Thyroid gland (tissue), 4 donors: ENCODE measurements at regions not wholly inside any gene's neighbourhood (a gene's known extent, or its start where the extent isn't known, plus 50 kb on each side); places are given as distances from the start of the nearest gene placed in this dataset.

Source experiments
- DNase-seq, 2 donors: peaks; one replicate each; pipeline ENCODE4 v3.0.0-alpha.2; 2019
- H3K27ac ChIP-seq, 3 donors: fragments of 200-600 bp; sonication (generic); 1 replicate in 2 of 3; 2 replicates in 1 of 3; pipeline ENCODE4 v1.5.1; 2016 to 2019; ENCODE audit warnings: mild to moderate bottlenecking in 1 of 3, moderate library complexity in 1 of 3
- H3K27me3 ChIP-seq: fragments of 200-600 bp; sonication (generic); one replicate; pipeline ENCODE4 v1.5.1; 2019
- H3K36me3 ChIP-seq, 2 donors: fragments of 200-600 bp; sonication (generic); one replicate each; pipeline ENCODE4 v1.5.1; 2016 to 2019
- H3K4me1 ChIP-seq, 2 donors: fragments of 200-600 bp; sonication (generic); one replicate each; pipeline ENCODE4 v1.5.1; 2017 to 2019
- H3K4me3 ChIP-seq, 3 donors: fragments of 200-600 bp; sonication (generic); replicated peaks in 1 of 3; 1 replicate in 2 of 3; 2 replicates in 1 of 3; pipeline ENCODE4 v1.5.1; 2016; ENCODE audit warnings: mild to moderate bottlenecking in 1 of 3
- H3K9me3 ChIP-seq: fragments of 200-600 bp; sonication (generic); one replicate; pipeline ENCODE4 v1.5.1; 2017
- POLR2A ChIP-seq, 2 donors: fragments of 450-650 bp; IDR thresholded peaks; one replicate each; pipeline ENCODE4 v1.6.1; 2017; ENCODE audit warnings: antibody characterized with exemption in 2 of 2, mild to moderate bottlenecking in 2 of 2, moderate library complexity in 1 of 2
- WGBS, 2 donors: methylation state at CpG; one replicate each; pipeline ENCODE4 v1.1.5; 2017; 5-methylcytosine and 5-hydroxymethylcytosine counted together
- intact Hi-C: fragments of 100-400 bp; cut with DNase I; formaldehyde crosslinking; loops from one replicate; pipeline ENCODE4 v1.15.1; 2023
- TF ChIP-seq, protein P1 (sequence below), 6 experiments: fragments of 200-600 bp in 3 of 6; fragments of 450-650 bp in 3 of 6; sonication (generic) in 3 of 6; IDR thresholded peaks; one replicate each; pipeline ENCODE4 v1.5.1; 2016 to 2019; ENCODE audit warnings: antibody characterized with exemption in 6 of 6, mild to moderate bottlenecking in 2 of 6, inconsistent platforms in 1 of 6, moderate library complexity in 1 of 6

DNA sequence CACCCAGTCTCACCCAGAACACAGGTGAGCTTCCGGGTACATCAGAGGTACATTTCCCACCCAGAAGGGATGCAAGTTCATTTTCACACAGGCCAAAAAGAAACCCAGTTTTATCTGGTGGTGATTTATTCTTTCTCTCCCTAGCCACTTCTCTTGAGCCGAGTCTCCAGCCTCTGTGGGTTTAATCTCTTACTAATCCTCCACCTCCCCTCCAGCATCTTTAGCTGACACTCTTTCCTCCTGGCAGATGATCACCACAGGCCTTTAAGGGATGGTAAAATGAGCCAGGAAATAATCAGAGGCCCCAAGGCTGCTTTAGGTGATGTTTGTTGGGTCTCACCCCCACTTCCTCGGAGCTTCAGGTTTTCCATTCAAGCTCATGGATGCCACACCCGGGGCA is 145.7 kb upstream of the DLX2 start:
- H3K27ac ChIP-seq: no peak overlapping the region
- no peaks in the 10 kb centered on the region for H3K9me3 ChIP-seq
- H3K27me3 ChIP-seq: no peaks in the 10 kb centered on the region
- H3K4me3 ChIP-seq: no peak overlapping the region
- 87 to 97% methylated on average over 3 to 4 of the region's 4 CpGs for WGBS, 2 donors
- no peaks in the 10 kb centered on the region for H3K36me3 ChIP-seq
- no peaks in the 10 kb centered on the region for H3K4me1 ChIP-seq
- intact Hi-C loops: no loop called here
- DNase-seq: no peak
- no peak for TF ChIP-seq POLR2A (IDR thresholded peaks at IDR 0.05)
- TF ChIP-seq, protein P1, sequence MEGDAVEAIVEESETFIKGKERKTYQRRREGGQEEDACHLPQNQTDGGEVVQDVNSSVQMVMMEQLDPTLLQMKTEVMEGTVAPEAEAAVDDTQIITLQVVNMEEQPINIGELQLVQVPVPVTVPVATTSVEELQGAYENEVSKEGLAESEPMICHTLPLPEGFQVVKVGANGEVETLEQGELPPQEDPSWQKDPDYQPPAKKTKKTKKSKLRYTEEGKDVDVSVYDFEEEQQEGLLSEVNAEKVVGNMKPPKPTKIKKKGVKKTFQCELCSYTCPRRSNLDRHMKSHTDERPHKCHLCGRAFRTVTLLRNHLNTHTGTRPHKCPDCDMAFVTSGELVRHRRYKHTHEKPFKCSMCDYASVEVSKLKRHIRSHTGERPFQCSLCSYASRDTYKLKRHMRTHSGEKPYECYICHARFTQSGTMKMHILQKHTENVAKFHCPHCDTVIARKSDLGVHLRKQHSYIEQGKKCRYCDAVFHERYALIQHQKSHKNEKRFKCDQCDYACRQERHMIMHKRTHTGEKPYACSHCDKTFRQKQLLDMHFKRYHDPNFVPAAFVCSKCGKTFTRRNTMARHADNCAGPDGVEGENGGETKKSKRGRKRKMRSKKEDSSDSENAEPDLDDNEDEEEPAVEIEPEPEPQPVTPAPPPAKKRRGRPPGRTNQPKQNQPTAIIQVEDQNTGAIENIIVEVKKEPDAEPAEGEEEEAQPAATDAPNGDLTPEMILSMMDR (IDR thresholded peaks at IDR 0.05): no peak

DNA sequence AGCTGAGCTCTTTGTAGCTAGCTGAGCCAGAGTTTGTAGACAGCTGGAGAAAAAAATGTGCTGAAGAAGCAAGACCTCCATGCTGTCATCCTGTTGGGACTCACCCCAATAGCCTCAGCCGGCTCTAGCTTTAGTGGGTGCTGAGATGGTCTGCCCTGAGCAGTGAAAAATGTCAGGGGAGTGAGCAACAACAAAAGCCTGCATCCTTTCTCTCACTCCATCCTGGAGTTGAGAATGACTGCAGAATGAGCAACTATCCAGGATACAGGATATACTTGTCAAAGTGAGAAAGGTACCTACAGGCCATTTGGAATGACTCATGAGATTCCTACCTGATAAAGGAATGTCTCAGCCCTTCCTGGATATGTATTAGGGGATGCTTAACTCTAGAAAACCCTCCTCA is 146.1 kb upstream of the DLX2 start:
- Histone ChIP-seq H3K27ac (no peak overlapping the region), H3K4me3 (no peak overlapping the region), H3K27me3 (no peaks in the 10 kb centered on the region), H3K36me3 (no peaks in the 10 kb centered on the region), H3K4me1 (no peaks in the 10 kb centered on the region), H3K9me3 (no peaks in the 10 kb centered on the region)
- intact Hi-C loops: no loop called here
- 94 to 100% methylated on average over 1 of the region's 1 CpG for WGBS, 2 donors
- DNase-seq: no peak
- no peak for TF ChIP-seq POLR2A (IDR thresholded peaks at IDR 0.05)
- TF ChIP-seq, protein P1 (IDR thresholded peaks at IDR 0.05): no peak

DNA sequence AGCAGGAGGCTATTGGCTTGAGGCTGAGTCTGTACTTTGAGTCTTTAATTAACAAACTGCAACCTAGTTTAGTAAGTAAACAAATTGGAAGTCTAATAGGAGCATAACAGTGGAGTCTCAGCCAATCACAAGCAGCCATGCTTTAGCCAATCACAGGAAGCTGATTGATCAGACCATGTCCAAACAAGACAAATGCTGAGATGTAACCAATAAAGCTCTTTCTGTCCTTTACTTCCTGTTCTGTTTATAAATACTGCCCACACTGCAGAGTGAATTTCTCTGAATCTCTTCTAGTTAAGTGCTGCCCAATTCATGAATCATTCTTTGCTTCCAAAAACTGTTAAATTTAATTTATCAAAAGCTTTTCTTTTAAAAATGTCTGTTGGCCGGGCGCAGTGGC is 146.6 kb upstream of the DLX2 start:
- intact Hi-C loops: no loop called here
- 95 to 98% methylated on average over 2 of the region's 2 CpGs for WGBS, 2 donors

DNA sequence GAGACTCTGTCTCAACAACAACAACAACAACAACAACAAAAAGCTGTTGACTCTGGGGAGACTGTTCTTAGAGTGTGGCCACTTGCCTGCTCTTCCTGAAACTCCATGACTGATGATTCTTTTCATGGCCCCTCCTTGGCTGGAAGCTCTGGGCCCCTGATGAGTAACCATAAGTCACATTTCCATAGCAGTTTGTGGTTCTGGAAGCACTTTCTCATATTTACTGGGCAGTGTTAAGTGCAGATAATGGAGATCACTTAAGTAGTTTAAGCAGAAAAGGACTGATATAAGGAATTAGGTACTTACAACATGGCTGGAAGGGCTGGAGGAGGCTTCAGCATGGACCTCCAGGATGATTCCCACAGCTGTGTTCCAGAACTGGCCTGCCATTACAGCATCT is 147.3 kb upstream of the DLX2 start:
- TF ChIP-seq, protein P1 (IDR thresholded peaks at IDR 0.05): no peak
- no peak for TF ChIP-seq POLR2A (IDR thresholded peaks at IDR 0.05)
- H3K36me3 ChIP-seq: no peaks in the 10 kb centered on the region
- no peak overlapping the region for H3K4me3 ChIP-seq
- DNase-seq: no peak
- H3K27me3 ChIP-seq: no peaks in the 10 kb centered on the region
- no peaks in the 10 kb centered on the region for H3K4me1 ChIP-seq
- intact Hi-C loops: no loop called here
- H3K27ac ChIP-seq: no peak overlapping the region
- no peaks in the 10 kb centered on the region for H3K9me3 ChIP-seq

More for the DNA sequence above, 146.6 kb upstream of the DLX2 start:
- Histone ChIP-seq H3K4me1 (no peaks in the 10 kb centered on the region), H3K27me3 (no peaks in the 10 kb centered on the region), H3K4me3 (no peak overlapping the region), H3K27ac (no peak overlapping the region), H3K9me3 (no peaks in the 10 kb centered on the region), H3K36me3 (no peaks in the 10 kb centered on the region)
- DNase-seq: no peak
- no peak for TF ChIP-seq POLR2A (IDR thresholded peaks at IDR 0.05)
- TF ChIP-seq, protein P1 (IDR thresholded peaks at IDR 0.05): no peak

GRCh38 chr2:172251231-172251630 is 148.5 kb upstream of the DLX2 start:
- no peak overlapping the region for H3K4me3 ChIP-seq
- no peak for DNase-seq
- no peaks in the 10 kb centered on the region for H3K27me3 ChIP-seq
- H3K4me1 ChIP-seq: no peaks in the 10 kb centered on the region
- no peaks in the 10 kb centered on the region for H3K9me3 ChIP-seq
- TF ChIP-seq, protein P1 (IDR thresholded peaks at IDR 0.05): no peak
- no peak for TF ChIP-seq POLR2A (IDR thresholded peaks at IDR 0.05)
- no peaks in the 10 kb centered on the region for H3K36me3 ChIP-seq
- H3K27ac ChIP-seq: no peak overlapping the region
- 65 to 72% methylated on average over 3 of the region's 3 CpGs for WGBS, 2 donors
- intact Hi-C loops: no loop called here
